ENCODE measurements at regions not wholly inside any gene's neighbourhood (a gene's known extent, or its start where the extent isn't known, plus 50 kb on each side); places are given as distances from the start of the nearest gene placed in this dataset.

- TF ChIP-seq CTCF (IDR thresholded peaks at IDR 0.05): no peak
- DNase-seq (ENCODE audit: low spot score): no peak
Measured at GRCh38 chr18:30387401-30387800, 655.1 kb downstream of the DSC3 start.

GRCh38 chr18:30386624-30387023 lies 655.9 kb downstream of the DSC3 start:
- DNase-seq (ENCODE audit: low spot score): no peak
- Histone ChIP-seq H3K4me3 (no peak overlapping the region), H3K27ac (no peak overlapping the region)
- TF ChIP-seq CTCF (IDR thresholded peaks at IDR 0.05): no peak

More at GRCh38 chr18:30387401-30387800, 655.1 kb downstream of the DSC3 start:
- Histone ChIP-seq H3K27ac (no peak overlapping the region), H3K4me3 (no peak overlapping the region)

GRCh38 chr18:30385684-30386083 lies 656.9 kb downstream of the DSC3 start:
- no peak overlapping the region for H3K4me3 ChIP-seq
- no peak overlapping the region for H3K27ac ChIP-seq
- TF ChIP-seq CTCF (IDR thresholded peaks at IDR 0.05): no peak
- no peak for DNase-seq (ENCODE audit: low spot score)

- no peak overlapping the region for H3K27ac ChIP-seq
- TF ChIP-seq CTCF (IDR thresholded peaks at IDR 0.05): no peak
- H3K4me3 ChIP-seq: no peak overlapping the region
- DNase-seq (ENCODE audit: low spot score): no peak
Measured at GRCh38 chr18:30381826-30382225, 660.7 kb downstream of the DSC3 start.

GRCh38 chr18:30378097-30378496 lies 664.4 kb downstream of the DSC3 start:
- H3K4me3 ChIP-seq: no peak overlapping the region
- no peak for DNase-seq (ENCODE audit: low spot score)
- TF ChIP-seq CTCF (IDR thresholded peaks at IDR 0.05): no peak
- no peak overlapping the region for H3K27ac ChIP-seq

- TF ChIP-seq CTCF (IDR thresholded peaks at IDR 0.05): no peak
- Histone ChIP-seq H3K4me3 (no peak overlapping the region), H3K27ac (no peak overlapping the region)
- no peak for DNase-seq (ENCODE audit: low spot score)
Measured at GRCh38 chr18:30376515-30376914, 666.0 kb downstream of the DSC3 start.

- DNase-seq (ENCODE audit: low spot score): no peak
- H3K27ac ChIP-seq: no peak overlapping the region
- TF ChIP-seq CTCF (IDR thresholded peaks at IDR 0.05): no peak
Measured at GRCh38 chr18:30361864-30362540, 680.5 kb downstream of the DSC3 start.

More at GRCh38 chr18:30361864-30362540, 680.5 kb downstream of the DSC3 start:
- H3K4me3 ChIP-seq: no peak overlapping the region
